Heart right ventricle (tissue), 16 donors: ENCODE measurements at regions not wholly inside any gene's neighbourhood (a gene's known extent, or its start where the extent isn't known, plus 50 kb on each side); places are given as distances from the start of the nearest gene placed in this dataset.

Experiments used
- ATAC-seq, 8 donors: fragments of 200-7000 bp; cut with Tn5 transposase; one replicate each; pipeline ENCODE4 v1.9.1; 2020; ENCODE audit warnings: mild to moderate bottlenecking in 8 of 8, moderate library complexity in 8 of 8, moderate number of reproducible peaks in 1 of 8
- DNase-seq, 2 donors: peaks; one replicate each; pipeline ENCODE4 v3.0.0-alpha.2; 2020
- H3K27ac ChIP-seq, 10 donors: fragments of 200-600 bp; sonication (generic) in 2 of 10; one replicate each; pipeline versions ENCODE4 v1.5.0 to v1.8.0; 2020 to 2022; ENCODE audit warnings: mild to moderate bottlenecking in 3 of 10
- H3K27me3 ChIP-seq, 7 donors: fragments of 200-600 bp; one replicate each; pipeline ENCODE4 v1.8.0; 2021 to 2022; ENCODE audit warnings: mild to moderate bottlenecking in 2 of 7
- H3K36me3 ChIP-seq, 9 donors: fragments of 200-600 bp; sonication (generic) in 1 of 9; one replicate each; pipeline versions ENCODE4 v1.5.0 to v1.8.0; 2020 to 2022; ENCODE audit warnings: mild to moderate bottlenecking in 2 of 9
- H3K4me1 ChIP-seq, 9 donors: fragments of 200-600 bp; sonication (generic) in 1 of 9; one replicate each; pipeline versions ENCODE4 v1.5.0 to v1.8.0; 2020 to 2022; ENCODE audit warnings: mild to moderate bottlenecking in 4 of 9
- H3K4me3 ChIP-seq, 10 donors: fragments of 200-600 bp; sonication (generic) in 2 of 10; one replicate each; pipeline versions ENCODE4 v1.5.0 to v1.8.0; 2020 to 2022; ENCODE audit warnings: mild to moderate bottlenecking in 7 of 10, moderate library complexity in 2 of 10
- H3K9me3 ChIP-seq, 11 donors: fragments of 200-600 bp in 10 of 11; sonication (generic) in 2 of 11; one replicate each; pipeline versions ENCODE4 v1.5.0 to v1.8.0; 2013 to 2022; ENCODE audit warnings: mild to moderate bottlenecking in 2 of 11, control low read depth in 1 of 11, moderate library complexity in 1 of 11
- CTCF ChIP-seq, 9 donors: fragments of 200-600 bp; sonication (generic) in 2 of 9; IDR thresholded peaks; one replicate each; pipeline versions ENCODE4 v1.5.0 to v1.8.0; 2021 to 2022; ENCODE audit warnings: antibody characterized with exemption in 9 of 9, mild to moderate bottlenecking in 5 of 9, moderate library complexity in 1 of 9
- WGBS, 2 donors: extraction: QIAGEN DNeasy Blood & Tissue Kit; methylation state at CpG; one replicate each; pipeline ENCODE4 v1.1.7; 2013; ENCODE audit warnings: inconsistent platforms in 1 of 2; 5-methylcytosine and 5-hydroxymethylcytosine counted together
- intact Hi-C, 10 donors: fragments of 100-400 bp; cut with DNase I; formaldehyde crosslinking; loops; one replicate each; pipeline versions ENCODE4 v1.11.1 to v1.14.2; 2022
- donor health status: Arrhythmogenic right ventricular cardiomyopathy.
- donor health status: ischemic (EF 13 %, LVEDD 7.1; RV severe dilation, severe dysfunction).
- donor health status: healthy with polysubstance abuse.
- donor health status: DM: no; HTN: yes; CAD: no.
- donor health status: DM: no; HTN: no; CAD: no.
- donor health status: ischemic (EF 25% LVEDD 6.9; RV normal size, moderate dysfunction).
- donor health status: ischemic (EF 25% LVEDD 5.7; RV mildly dilated, moderate dysfunction).
- donor health status: healthy.
- donor health status: DM: yes; HTN: yes; CAD: no.
- donor health status: Ischemic cardiomyopathy.
- donor health status: ischemic (EF 35%, LVEDD 5.7; RV mildly dilated, moderate dysfunction).
- donor health status: nonischemic (EF 11% LVEDD 7.7; RV severe dilation, severe dysfunction).
- donor health status: DM: yes; HTN: yes; CAD: no.
- donor health status: PGD.
- donor health status: ischemic (EF 29% LVEDD 5.4; RV normal size, mild dysfunction).
- donor health status: nonischemic (EF 23%, LVEDD 6.1; RV moderate dilation, normal function).

- ATAC-seq (no peak), DNase-seq (no peak)
- H3K27ac ChIP-seq = no peak overlapping the region
- intact Hi-C loops = no loop called here
- H3K4me1 ChIP-seq = no peaks in the 10 kb centered on the region
- 80 to 89% methylated on average over 2 of the region's 2 CpGs for WGBS, 2 donors
- no peak for TF ChIP-seq CTCF (IDR thresholded peaks at IDR 0.05)
- no peaks in the 10 kb centered on the region for H3K27me3 ChIP-seq
- H3K4me3 ChIP-seq = no peak overlapping the region
- no peaks in the 10 kb centered on the region for H3K9me3 ChIP-seq
- no peaks in the 10 kb centered on the region for H3K36me3 ChIP-seq
These were observed 68.9 kb upstream of the CELF4 start for GRCh38 chr18:37634516-37634915.

- no peak for TF ChIP-seq CTCF (IDR thresholded peaks at IDR 0.05)
- Histone ChIP-seq H3K36me3 (no peaks in the 10 kb centered on the region), H3K27ac (no peak overlapping the region), H3K27me3 (no peaks in the 10 kb centered on the region), H3K4me1 (no peaks in the 10 kb centered on the region), H3K9me3 (no peaks in the 10 kb centered on the region), H3K4me3 (no peak overlapping the region)
- ATAC-seq (no peak), DNase-seq (no peak)
- 84 to 89% methylated on average over 4 of the region's 4 CpGs for WGBS, 2 donors
- intact Hi-C loops = no loop called here
These were observed 65.8 kb upstream of the CELF4 start for GRCh38 chr18:37631422-37631821.

GRCh38 chr18:37630334-37630733, 64.7 kb upstream of the CELF4 start:
- H3K4me1 ChIP-seq = no peaks in the 10 kb centered on the region
- no peaks in the 10 kb centered on the region for H3K9me3 ChIP-seq
- intact Hi-C loops = no loop called here
- no peak overlapping the region for H3K4me3 ChIP-seq
- no peaks in the 10 kb centered on the region for H3K36me3 ChIP-seq
- TF ChIP-seq CTCF (IDR thresholded peaks at IDR 0.05) = no peak
- H3K27ac ChIP-seq = no peak overlapping the region
- no peak for ATAC-seq
- WGBS, 2 donors = 94 to 98% methylated on average over 2 of the region's 2 CpGs
- H3K27me3 ChIP-seq = no peaks in the 10 kb centered on the region
- no peak for DNase-seq

- Histone ChIP-seq H3K9me3 (no peaks in the 10 kb centered on the region), H3K36me3 (no peaks in the 10 kb centered on the region), H3K4me3 (no peak overlapping the region), H3K4me1 (no peaks in the 10 kb centered on the region), H3K27me3 (no peaks in the 10 kb centered on the region), H3K27ac (no peak overlapping the region)
- intact Hi-C loops = no loop called here
- ATAC-seq = no peak
- WGBS, 2 donors = 42 to 46% methylated on average over 3 of the region's 3 CpGs
- no peak for TF ChIP-seq CTCF (IDR thresholded peaks at IDR 0.05)
- DNase-seq = no peak
These were observed 63.0 kb upstream of the CELF4 start for GRCh38 chr18:37628470-37629220.
